AG04450 (cell line): ENCODE measurements at regions not wholly inside any gene's neighbourhood (a gene's known extent, or its start where the extent isn't known, plus 50 kb on each side); places are given as distances from the start of the nearest gene placed in this dataset.

Source experiments
- CTCF ChIA-PET: fragments of 300-600, 350-600 bp; formaldehyde crosslinking; extraction: SDS; loops from one replicate; lab custom pipeline; 2022; ENCODE audit warnings: antibody characterized with exemption, inconsistent platforms; lab: Charles Lee
- POLR2A ChIA-PET: fragments of 350-600 bp; formaldehyde crosslinking; extraction: SDS; loops from one replicate; lab custom pipeline; 2021; ENCODE audit warnings: antibody characterized with exemption, inconsistent platforms; lab: Yijun Ruan, JAX
- DNase-seq: peaks from one replicate; pipeline ENCODE4 v3.0.0-alpha.2; 2011; ENCODE audit warnings: low read depth, low spot score
- H3K27ac ChIP-seq: one replicate; pipeline ENCODE4 v1.5.1; 2012; ENCODE audit warnings: low read depth, low read length, control low read depth
- H3K27me3 ChIP-seq: one replicate; pipeline ENCODE4 v1.6.0; 2012; ENCODE audit warnings: low read length; ENCODE audit not compliant: control insufficient read depth, insufficient read depth
- H3K4me3 ChIP-seq: 2 replicates; pipeline ENCODE4 v1.5.1; 2011; ENCODE audit warnings: mild to moderate bottlenecking, low read depth, low read length, control low read depth
- H3K9me3 ChIP-seq: 2 replicates; pipeline ENCODE4 v1.5.1; 2012; ENCODE audit warnings: low read length; ENCODE audit not compliant: control insufficient read depth, insufficient read depth
- CTCF ChIP-seq: IDR thresholded peaks from 2 replicates; pipeline ENCODE4 v1.5.1; 2011; ENCODE audit warnings: low read depth, low read length, control low read depth, inconsistent platforms

GRCh38 chr4:123619326-123619725 lies 222.7 kb downstream of the SPRY1 start:
- no peaks in the 10 kb centered on the region for H3K27me3 ChIP-seq
- TF ChIP-seq CTCF: no peak
- DNase-seq: no peak
- ChIA-PET POLR2A (no interaction called here), CTCF (no interaction called here)
- no peaks in the 10 kb centered on the region for H3K9me3 ChIP-seq
- H3K4me3 ChIP-seq: no peak overlapping the region
- H3K27ac ChIP-seq: no peak overlapping the region

DNA sequence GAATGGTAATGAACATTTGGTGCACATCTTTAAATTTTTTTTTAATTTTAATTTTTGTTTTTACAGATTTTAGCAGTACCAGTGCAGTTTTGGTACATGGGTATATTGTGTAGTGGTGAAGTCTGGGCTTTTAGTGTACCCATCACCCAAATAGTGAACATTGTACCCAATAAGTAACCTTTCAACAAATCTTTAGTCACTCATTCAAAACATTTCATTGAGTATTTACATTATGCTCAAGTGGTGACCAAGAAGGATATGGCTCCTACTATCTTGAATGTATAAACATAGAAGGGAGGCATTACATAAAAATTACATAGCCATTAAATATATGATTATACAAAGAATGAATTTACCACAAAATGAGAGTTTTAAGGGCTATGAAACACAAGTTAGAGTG lies 223.3 kb downstream of the SPRY1 start:
- H3K9me3 ChIP-seq: no peaks in the 10 kb centered on the region
- TF ChIP-seq CTCF: no peak
- POLR2A ChIA-PET: no interaction called here
- no peak for DNase-seq
- CTCF ChIA-PET: no interaction called here
- H3K27ac ChIP-seq: no peak overlapping the region
- H3K27me3 ChIP-seq: no peaks in the 10 kb centered on the region
- H3K4me3 ChIP-seq: no peak overlapping the region

GRCh38 chr4:123621072-123621705 lies 224.6 kb downstream of the SPRY1 start:
- CTCF ChIA-PET: no interaction called here
- Histone ChIP-seq H3K27me3 (no peaks in the 10 kb centered on the region), H3K4me3 (no peak overlapping the region), H3K27ac (no peak overlapping the region), H3K9me3 (no peaks in the 10 kb centered on the region)
- POLR2A ChIA-PET: no interaction called here
- TF ChIP-seq CTCF: no peak
- no peak for DNase-seq

- no peaks in the 10 kb centered on the region for H3K9me3 ChIP-seq
- POLR2A ChIA-PET: no interaction called here
- no peak for TF ChIP-seq CTCF
- DNase-seq: no peak
- H3K4me3 ChIP-seq: no peak overlapping the region
- CTCF ChIA-PET: no interaction called here
- no peak overlapping the region for H3K27ac ChIP-seq
- H3K27me3 ChIP-seq: no peaks in the 10 kb centered on the region
Observed at GRCh38 chr4:123622572-123622971, 226.0 kb downstream of the SPRY1 start.

- H3K27me3 ChIP-seq: no peaks in the 10 kb centered on the region
- no peak for DNase-seq
- ChIA-PET CTCF (no interaction called here), POLR2A (no interaction called here)
- H3K4me3 ChIP-seq: no peak overlapping the region
- no peak overlapping the region for H3K27ac ChIP-seq
- TF ChIP-seq CTCF: no peak
- H3K9me3 ChIP-seq: no peaks in the 10 kb centered on the region
Observed at GRCh38 chr4:123623611-123624010, 227.0 kb downstream of the SPRY1 start.
